ENCODE measurements at regions not wholly inside any gene's neighbourhood (a gene's known extent, or its start where the extent isn't known, plus 50 kb on each side); places are given as distances from the start of the nearest gene placed in this dataset.
A peak's percentile ranks its signal among the peaks of the same experiment; 100 is the strongest.
"Not testable (repeated sequence)": the region's sequence is repeated elsewhere in the genome, so short reads cannot be mapped to it uniquely, and the experiment has no call there.

DNA sequence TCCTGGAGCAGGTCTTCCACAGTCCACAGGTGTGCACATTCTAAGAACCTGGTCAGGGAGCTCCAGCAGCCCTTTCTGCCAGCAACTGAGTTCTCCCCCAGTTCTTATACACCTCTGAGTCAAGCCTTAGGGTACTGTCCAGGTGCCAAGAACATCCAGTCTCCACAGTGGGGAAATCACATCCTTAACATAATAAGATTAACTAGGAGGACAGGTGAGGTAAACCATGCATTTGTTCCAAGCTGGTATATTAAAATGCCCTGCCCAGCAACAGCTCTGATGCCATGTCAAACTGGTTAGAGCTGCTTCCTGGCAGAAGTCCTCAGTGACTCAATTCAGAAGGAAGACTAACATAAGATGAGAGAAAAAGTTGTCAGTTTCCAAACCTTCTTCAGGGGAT is 303.9 kb upstream of the SGK1 start:
- Histone ChIP-seq H3K36me3 (no peaks in the 10 kb centered on the region), H3K4me1 (peaks cover 53% of the 10 kb centered on the region), H3K27me3 (no peaks in the 10 kb centered on the region), H3K9me3 (no peaks in the 10 kb centered on the region), H3K27ac (peak overlapping the region; percentile 88), H3K4me3 (no peak overlapping the region)
- no peak for TF ChIP-seq EP300 (IDR thresholded peaks at IDR 0.05)
- no peak for TF ChIP-seq POLR2A (IDR thresholded peaks at IDR 0.05)
- TF ChIP-seq, protein P1, sequence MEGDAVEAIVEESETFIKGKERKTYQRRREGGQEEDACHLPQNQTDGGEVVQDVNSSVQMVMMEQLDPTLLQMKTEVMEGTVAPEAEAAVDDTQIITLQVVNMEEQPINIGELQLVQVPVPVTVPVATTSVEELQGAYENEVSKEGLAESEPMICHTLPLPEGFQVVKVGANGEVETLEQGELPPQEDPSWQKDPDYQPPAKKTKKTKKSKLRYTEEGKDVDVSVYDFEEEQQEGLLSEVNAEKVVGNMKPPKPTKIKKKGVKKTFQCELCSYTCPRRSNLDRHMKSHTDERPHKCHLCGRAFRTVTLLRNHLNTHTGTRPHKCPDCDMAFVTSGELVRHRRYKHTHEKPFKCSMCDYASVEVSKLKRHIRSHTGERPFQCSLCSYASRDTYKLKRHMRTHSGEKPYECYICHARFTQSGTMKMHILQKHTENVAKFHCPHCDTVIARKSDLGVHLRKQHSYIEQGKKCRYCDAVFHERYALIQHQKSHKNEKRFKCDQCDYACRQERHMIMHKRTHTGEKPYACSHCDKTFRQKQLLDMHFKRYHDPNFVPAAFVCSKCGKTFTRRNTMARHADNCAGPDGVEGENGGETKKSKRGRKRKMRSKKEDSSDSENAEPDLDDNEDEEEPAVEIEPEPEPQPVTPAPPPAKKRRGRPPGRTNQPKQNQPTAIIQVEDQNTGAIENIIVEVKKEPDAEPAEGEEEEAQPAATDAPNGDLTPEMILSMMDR (IDR thresholded peaks at IDR 0.05): no peak
- peak in 2 of 3 donors; percentile 71 to 76 for TF ChIP-seq POLR2AphosphoS5 (IDR thresholded peaks at IDR 0.05)
- DNase-seq (ENCODE audit: low spot score in 2 of 2): no peak

DNA sequence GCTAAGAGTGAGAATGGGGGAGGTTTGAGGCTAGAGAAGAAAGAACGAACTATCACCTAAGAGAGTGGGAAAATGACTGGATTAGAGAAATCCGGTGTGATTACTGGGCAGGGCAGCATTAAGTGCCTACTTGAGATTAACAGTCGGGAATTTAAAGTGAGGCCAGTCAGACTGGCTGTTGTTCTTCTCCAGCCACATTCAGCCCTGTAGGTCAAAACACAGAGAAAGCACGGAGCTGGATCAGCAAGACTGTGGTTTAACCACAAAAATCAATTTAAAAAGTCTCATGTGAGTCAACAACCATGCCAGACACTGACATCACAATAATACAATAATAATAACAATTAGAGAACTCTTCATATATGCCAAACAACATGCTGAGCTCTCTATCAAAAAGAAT is 301.9 kb upstream of the SGK1 start:
- no peak for TF ChIP-seq POLR2AphosphoS5 (IDR thresholded peaks at IDR 0.05)
- no peak for DNase-seq (ENCODE audit: low spot score in 2 of 2)
- Histone ChIP-seq H3K36me3 (no peaks in the 10 kb centered on the region), H3K27me3 (no peaks in the 10 kb centered on the region), H3K4me3 (no peak overlapping the region), H3K9me3 (no peaks in the 10 kb centered on the region), H3K27ac (peak overlapping the region; percentile 88), H3K4me1 (peaks cover 41% of the 10 kb centered on the region)
- 55% methylated on average over 4 of the region's 4 CpGs for WGBS

DNA sequence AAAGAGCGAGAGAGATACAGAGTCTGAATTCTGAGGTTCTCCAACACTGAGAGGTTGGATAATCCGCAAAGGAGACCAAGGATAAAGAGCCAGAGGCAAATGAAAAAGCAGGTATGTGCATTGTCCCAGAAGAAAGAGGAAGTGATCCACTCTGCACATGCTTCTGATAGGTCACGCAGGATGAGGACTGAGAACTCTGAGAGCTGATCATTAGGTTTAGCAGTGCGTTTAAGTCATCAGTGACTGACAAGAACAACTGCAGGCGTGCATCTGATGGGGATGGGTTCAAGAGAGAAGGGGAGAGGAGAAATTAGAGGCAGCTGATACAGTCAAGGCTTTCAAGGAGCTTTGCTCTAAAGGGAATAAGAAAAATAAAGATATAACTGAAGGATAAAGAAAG is 301.2 kb upstream of the SGK1 start:
- Histone ChIP-seq H3K36me3 (no peaks in the 10 kb centered on the region), H3K27ac (peak overlapping the region; percentile 88), H3K4me3 (no peak overlapping the region), H3K27me3 (no peaks in the 10 kb centered on the region), H3K9me3 (no peaks in the 10 kb centered on the region), H3K4me1 (peaks cover 42% of the 10 kb centered on the region)
- DNase-seq (ENCODE audit: low spot score in 2 of 2): no peak
- TF ChIP-seq, protein P1 (IDR thresholded peaks at IDR 0.05): no peak
- no peak for TF ChIP-seq POLR2A (IDR thresholded peaks at IDR 0.05)
- no peak for TF ChIP-seq POLR2AphosphoS5 (IDR thresholded peaks at IDR 0.05)
- TF ChIP-seq EP300 (IDR thresholded peaks at IDR 0.05): no peak
- 93% methylated on average over 5 of the region's 5 CpGs for WGBS

DNA sequence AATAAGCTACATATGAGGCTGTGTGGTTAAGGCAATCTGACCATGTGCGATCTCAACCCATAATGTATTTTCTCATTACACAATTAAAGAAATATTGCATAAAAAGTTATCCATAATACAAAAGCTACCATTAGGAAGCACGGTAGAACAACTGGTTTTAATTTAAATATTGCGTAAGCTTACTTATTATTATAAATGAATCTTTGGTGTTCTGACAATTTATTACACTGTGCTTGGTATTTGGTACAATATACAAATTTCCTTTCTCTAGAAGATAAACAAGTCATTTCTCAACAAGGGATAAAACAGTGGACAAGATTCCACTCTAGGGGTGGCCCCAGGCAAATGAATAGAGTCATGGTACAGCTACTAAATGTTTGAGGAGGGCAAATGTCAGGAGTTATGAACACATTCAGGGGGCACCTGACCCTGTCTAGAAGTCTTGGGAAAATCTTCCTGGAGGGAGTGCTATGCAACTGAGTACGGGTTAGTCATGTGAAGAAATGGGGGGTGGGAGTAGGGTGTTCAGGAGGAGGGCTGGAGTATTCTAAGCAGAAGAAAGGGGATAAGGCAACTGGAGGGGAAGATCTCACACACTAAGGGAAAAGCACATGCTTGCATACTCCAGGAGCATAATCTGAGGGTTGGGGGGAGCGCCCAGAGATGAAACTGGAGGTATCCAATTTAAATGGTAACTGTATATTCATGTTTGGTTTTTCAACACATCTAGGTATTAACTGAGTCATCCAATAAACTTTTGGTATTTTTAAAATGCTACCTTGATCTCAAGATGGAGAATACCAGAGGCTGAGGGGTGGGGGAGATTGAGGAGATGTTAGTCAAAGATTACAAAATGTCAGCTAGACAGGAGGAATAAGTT is 296.9 kb upstream of the SGK1 start:
- Histone ChIP-seq H3K4me3 (no peak overlapping the region), H3K9me3 (no peaks in the 10 kb centered on the region), H3K36me3 (no peaks in the 10 kb centered on the region), H3K27me3 (no peaks in the 10 kb centered on the region), H3K27ac (no peak overlapping the region), H3K4me1 (peaks cover 17% of the 10 kb centered on the region)
- TF ChIP-seq, protein P1 (IDR thresholded peaks at IDR 0.05): no peak
- TF ChIP-seq POLR2A (IDR thresholded peaks at IDR 0.05): no peak
- TF ChIP-seq EP300 (IDR thresholded peaks at IDR 0.05): no peak
- no peak for TF ChIP-seq POLR2AphosphoS5 (IDR thresholded peaks at IDR 0.05)
- no peak for DNase-seq (ENCODE audit: low spot score in 2 of 2)
- WGBS: 68% methylated on average over 5 of the region's 5 CpGs

DNA sequence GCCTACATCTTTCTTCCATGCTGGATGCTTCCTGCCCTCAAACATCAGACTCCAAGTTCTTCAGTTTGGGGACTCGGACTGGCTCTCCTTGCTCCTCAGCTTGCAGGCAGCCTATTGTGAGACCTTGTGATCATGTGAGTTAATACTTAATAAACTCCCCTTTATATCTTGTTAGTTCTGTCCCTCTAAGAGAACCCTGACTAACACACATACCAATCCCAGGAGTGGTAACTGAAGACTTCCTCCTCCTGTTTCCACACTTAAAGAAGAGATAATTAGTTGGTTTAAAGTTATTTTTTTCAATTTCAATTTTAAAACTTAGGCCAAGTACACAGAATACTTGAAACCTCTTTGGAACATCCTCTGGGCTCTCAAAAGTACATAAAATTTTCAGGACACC is 294.2 kb upstream of the SGK1 start:
- H3K4me1 ChIP-seq: peaks cover 12% of the 10 kb centered on the region
- H3K4me3 ChIP-seq; H3K9me3 ChIP-seq; H3K27ac ChIP-seq; H3K27me3 ChIP-seq; DNase-seq (ENCODE audit: low spot score in 2 of 2); H3K36me3 ChIP-seq: not testable (repeated sequence)
- 92% methylated on average over 1 of the region's 1 CpG for WGBS

DNA sequence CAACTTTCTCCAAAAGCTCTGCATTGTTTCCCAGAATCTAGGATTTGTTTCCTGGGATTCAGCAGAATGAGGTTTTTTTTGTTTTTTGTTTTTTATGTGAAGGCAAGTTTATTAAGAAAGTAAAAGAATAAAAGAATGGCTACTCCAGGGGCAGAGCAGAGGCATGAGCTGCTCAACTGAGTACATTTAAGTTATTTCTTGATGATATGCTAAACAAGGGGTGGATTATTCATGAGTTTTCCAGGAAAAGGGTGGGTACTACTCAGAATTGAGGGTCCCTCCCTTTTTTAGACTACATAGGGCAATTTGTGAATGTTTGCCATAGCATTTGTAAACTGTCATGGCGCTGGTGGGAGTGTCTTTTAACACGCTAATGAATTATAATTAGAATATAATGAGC is 292.5 kb upstream of the SGK1 start:
- no peak for DNase-seq (ENCODE audit: low spot score in 2 of 2)
- no peak overlapping the region for H3K4me3 ChIP-seq
- H3K9me3 ChIP-seq: no peaks in the 10 kb centered on the region
- H3K27me3 ChIP-seq: no peaks in the 10 kb centered on the region
- no peaks in the 10 kb centered on the region for H3K36me3 ChIP-seq
- no peak overlapping the region for H3K27ac ChIP-seq
- TF ChIP-seq POLR2A (IDR thresholded peaks at IDR 0.05) (no peak), POLR2AphosphoS5 (IDR thresholded peaks at IDR 0.05) (no peak), EP300 (IDR thresholded peaks at IDR 0.05) (no peak)
- TF ChIP-seq, protein P1 (IDR thresholded peaks at IDR 0.05): no peak
- WGBS: 96% methylated on average over 2 of the region's 2 CpGs
- H3K4me1 ChIP-seq: peaks cover 12% of the 10 kb centered on the region

Measured in suprapubic skin (tissue), 4 donors.